IMR-90 (cell line): ENCODE measurements at regions not wholly inside any gene's neighbourhood (a gene's known extent, or its start where the extent isn't known, plus 50 kb on each side); places are given as distances from the start of the nearest gene placed in this dataset.

Experiments
- ATAC-seq: fragments of 200-7000 bp; cut with Tn5 transposase; 2 replicates; pipeline ENCODE4 v1.9.1; 2020; ENCODE audit warnings: low read depth, mild to moderate bottlenecking, moderate library complexity
- BruUV-seq: library from RNA; stranded (reverse); fragments of 400-500 nt; replicated peaks from 2 replicates; lab custom pipeline; 2021; lab: Mats Ljungman, UMichigan
- CTCF ChIA-PET: fragments of 300-600 bp; formaldehyde crosslinking; extraction: SDS; loops from one replicate; lab custom pipeline; 2021; ENCODE audit warnings: antibody characterized with exemption; lab: Yijun Ruan, JAX
- POLR2A ChIA-PET: fragments of 300-600 bp; sonication (Branson Sonifier 250); formaldehyde crosslinking; loops from one replicate; lab custom pipeline; 2022; ENCODE audit warnings: antibody characterized with exemption; ENCODE audit not compliant: unreplicated experiment; lab: Charles Lee
- DNase-seq: peaks from one replicate; pipeline ENCODE4 v3.0.0; 2013
- H2AFZ ChIP-seq: replicated peaks from 2 replicates; pipeline ENCODE3; 2013; ENCODE audit warnings: low read length, mild to moderate bottlenecking; ENCODE audit not compliant: poor library complexity
- H2AK5ac ChIP-seq: 2 replicates; pipeline ENCODE4 v1.6.1; 2013; ENCODE audit warnings: low read depth, low read length, inconsistent platforms
- H2AK9ac ChIP-seq: replicated peaks from 2 replicates; pipeline ENCODE3; 2013; ENCODE audit warnings: mild to moderate bottlenecking, low read depth, low read length, moderate library complexity; ENCODE audit not compliant: poor library complexity
- H2BK120ac ChIP-seq: 2 replicates; pipeline ENCODE4 v1.6.1; 2013; ENCODE audit warnings: low read depth, low read length, inconsistent platforms
- H2BK15ac ChIP-seq: 3 replicates; pipeline ENCODE4 v1.6.1; 2013; ENCODE audit warnings: low read depth, low read length, inconsistent platforms
- H2BK20ac ChIP-seq: 2 replicates; pipeline ENCODE4 v1.6.1; 2013; ENCODE audit warnings: low read depth, mild to moderate bottlenecking, inconsistent platforms, low read length, moderate library complexity
- H2BK5ac ChIP-seq: 2 replicates; pipeline ENCODE4 v1.6.1; 2013; ENCODE audit warnings: mild to moderate bottlenecking, low read depth, low read length, inconsistent platforms; ENCODE audit not compliant: poor library complexity, severe bottlenecking
- H3K14ac ChIP-seq: replicated peaks from 2 replicates; pipeline ENCODE4 v1.6.1; 2013; ENCODE audit warnings: low read depth, low read length, inconsistent platforms
- H3K18ac ChIP-seq: 2 replicates; pipeline ENCODE4 v1.6.1; 2013; ENCODE audit warnings: low read depth, low read length, control low read depth
- H3K23ac ChIP-seq: 2 replicates; pipeline ENCODE4 v1.6.1; 2013; ENCODE audit warnings: low read depth, low read length, inconsistent platforms
- H3K27ac ChIP-seq: 2 replicates; pipeline ENCODE4 v1.5.1; 2013; ENCODE audit warnings: mild to moderate bottlenecking, control low read depth, low read length; ENCODE audit not compliant: insufficient read depth
- H3K27me3 ChIP-seq: 2 replicates; pipeline ENCODE4 v1.6.1; 2013; ENCODE audit warnings: low read length; ENCODE audit not compliant: control insufficient read depth, insufficient read depth
- H3K36me3 ChIP-seq: 2 replicates; pipeline ENCODE4 v1.6.1; 2013; ENCODE audit warnings: low read length, mixed read lengths; ENCODE audit not compliant: control insufficient read depth, insufficient read depth
- H3K4ac ChIP-seq: 2 replicates; pipeline ENCODE4 v1.6.1; 2013; ENCODE audit warnings: low read depth, low read length, inconsistent platforms
- H3K4me1 ChIP-seq: 2 replicates; pipeline ENCODE4 v1.6.1; 2013; ENCODE audit warnings: low read length, mixed read lengths; ENCODE audit not compliant: control insufficient read depth, insufficient read depth
- H3K4me2 ChIP-seq: 2 replicates; pipeline ENCODE4 v1.6.1; 2013; ENCODE audit warnings: low read depth, mild to moderate bottlenecking, control low read depth, low read length, moderate library complexity
- H3K4me3 ChIP-seq: 2 replicates; pipeline ENCODE4 v1.5.1; 2013; ENCODE audit warnings: low read depth, mild to moderate bottlenecking, control low read depth, low read length, moderate library complexity; ENCODE audit not compliant: insufficient read depth
- H3K56ac ChIP-seq: 2 replicates; pipeline ENCODE4 v1.6.1; 2013; ENCODE audit warnings: low read length, inconsistent platforms; ENCODE audit not compliant: insufficient read depth; ENCODE audit errors: extremely low read depth
- H3K79me1 ChIP-seq, 2 experiments: 2 replicates each; pipeline ENCODE4 v1.6.1; 2013; ENCODE audit warnings: low read length in 2 of 2, inconsistent platforms in 1 of 2, low read depth in 1 of 2
- H3K9ac ChIP-seq: 2 replicates; pipeline ENCODE4 v1.6.1; 2013; ENCODE audit warnings: low read depth, low read length, control low read depth
- H3K9me1 ChIP-seq: 2 replicates; pipeline ENCODE4 v1.6.1; 2013; ENCODE audit warnings: low read length, inconsistent platforms; ENCODE audit not compliant: insufficient read depth
- H3K9me3 ChIP-seq: 2 replicates; pipeline ENCODE4 v1.6.1; 2013; ENCODE audit warnings: low read length; ENCODE audit not compliant: control insufficient read depth, insufficient read depth
- H4K20me1 ChIP-seq: 2 replicates; pipeline ENCODE4 v1.6.1; 2013; ENCODE audit warnings: low read length, inconsistent platforms; ENCODE audit not compliant: insufficient read depth
- H4K5ac ChIP-seq: 2 replicates; pipeline ENCODE4 v1.6.1; 2013; ENCODE audit warnings: mild to moderate bottlenecking, low read depth, low read length, control low read depth
- H4K8ac ChIP-seq, 2 experiments: 2 replicates each; pipeline ENCODE4 v1.6.1; 2013; ENCODE audit warnings: low read depth in 2 of 2, low read length in 2 of 2, control low read depth in 1 of 2, inconsistent platforms in 1 of 2
- H4K91ac ChIP-seq: 2 replicates; pipeline ENCODE4 v1.6.1; 2013; ENCODE audit warnings: low read depth, low read length, inconsistent platforms; ENCODE audit not compliant: insufficient read depth
- BHLHE40 ChIP-seq: fragments of 150-350 bp; IDR thresholded peaks from 2 replicates; pipeline ENCODE4 v1.6.1; 2016; ENCODE audit warnings: mild to moderate bottlenecking, low read depth, low read length
- CEBPB ChIP-seq: IDR thresholded peaks from 2 replicates; pipeline ENCODE4 v1.6.1; 2012; ENCODE audit warnings: low read depth, low read length, improper control_type of control experiment
- CHD1 ChIP-seq: IDR thresholded peaks from 2 replicates; pipeline ENCODE4 v1.6.1; 2012; ENCODE audit warnings: low read depth, low read length, improper control_type of control experiment
- FOS ChIP-seq: fragments of 150-350 bp; IDR thresholded peaks from 2 replicates; pipeline ENCODE4 v1.6.1; 2016; ENCODE audit warnings: low read depth, low read length
- MAFK ChIP-seq: IDR thresholded peaks from 2 replicates; pipeline ENCODE4 v1.6.1; 2012; ENCODE audit warnings: low read depth, low read length, improper control_type of control experiment
- MAZ ChIP-seq: IDR thresholded peaks from 2 replicates; pipeline ENCODE4 v1.6.1; 2012; ENCODE audit warnings: low read depth, mild to moderate bottlenecking, low read length, improper control_type of control experiment, moderate library complexity, borderline replicate concordance
- MXI1 ChIP-seq: IDR thresholded peaks from 2 replicates; pipeline ENCODE4 v1.6.1; 2012; ENCODE audit warnings: low read depth, mild to moderate bottlenecking, low read length, moderate library complexity, borderline replicate concordance
- NFE2L2 ChIP-seq: fragments of 150-350 bp; IDR thresholded peaks from 2 replicates; pipeline ENCODE4 v1.6.1; 2016; ENCODE audit warnings: low read depth, mild to moderate bottlenecking, low read length
- POLR2A ChIP-seq: IDR thresholded peaks from 2 replicates; pipeline ENCODE4 v1.6.1; 2012; ENCODE audit warnings: mild to moderate bottlenecking, low read depth, low read length
- RAD21 ChIP-seq: IDR thresholded peaks from 2 replicates; pipeline ENCODE4 v1.6.1; 2012; ENCODE audit warnings: low read length, improper control_type of control experiment
- RCOR1 ChIP-seq: IDR thresholded peaks from 2 replicates; pipeline ENCODE4 v1.6.1; 2012; ENCODE audit warnings: mild to moderate bottlenecking, low read length, improper control_type of control experiment; ENCODE audit not compliant: insufficient replicate concordance
- RFX5 ChIP-seq: IDR thresholded peaks from 2 replicates; pipeline ENCODE4 v1.8.0; 2012; ENCODE audit warnings: low read depth, mild to moderate bottlenecking, low read length, moderate library complexity
- SMC3 ChIP-seq: fragments of 150-350 bp; IDR thresholded peaks from 2 replicates; pipeline ENCODE4 v1.6.1; 2016; ENCODE audit warnings: low read depth, mild to moderate bottlenecking, antibody characterized with exemption, low read length, moderate library complexity
- WGBS, 2 experiments: methylation state at CpG; one replicate each; pipeline versions ENCODE4 v1.1.5 to v1.1.7; 2013; ENCODE audit warnings: missing lambda C conversion rate in 2 of 2; ENCODE audit not compliant: insufficient read length in 1 of 2; ENCODE audit errors: extremely low coverage in 2 of 2; 5-methylcytosine and 5-hydroxymethylcytosine counted together
- dilution Hi-C: fragments of 300-500 bp; cut with HindIII; formaldehyde crosslinking; loops from one replicate; pipeline ENCODE4 v1.14.3; 2018; ENCODE audit warnings: low sequenced_read_pairs; ENCODE audit not compliant: unreplicated experiment
- in situ Hi-C: fragments of 300-500 bp; cut with MboI; formaldehyde crosslinking; loops from 3 replicates; pipeline ENCODE4 v1.14.3; 2019; ENCODE audit warnings: low sequenced_read_pairs, inconsistent platforms, mixed read lengths
- intact Hi-C: fragments of 100-400 bp; cut with micrococcal nuclease; formaldehyde crosslinking; loops from 2 replicates; pipeline ENCODE4 v1.10.0; 2022
- TF ChIP-seq, protein P1 (sequence below): fragments of 150-350 bp; IDR thresholded peaks from 2 replicates; pipeline ENCODE4 v1.6.1; 2016; ENCODE audit warnings: low read depth, mild to moderate bottlenecking, low read length, moderate library complexity, borderline replicate concordance
- TF ChIP-seq, protein P2 (sequence below): fragments of 150-350 bp; IDR thresholded peaks from 2 replicates; pipeline ENCODE4 v1.6.1; 2017; ENCODE audit warnings: mild to moderate bottlenecking, antibody characterized with exemption, low read length, low read depth
- TF ChIP-seq, protein P3 (sequence below): conservative IDR thresholded peaks from 2 replicates; pipeline ENCODE4 v1.5.1; 2012; ENCODE audit warnings: mild to moderate bottlenecking, low read depth, low read length, improper control_type of control experiment

GRCh38 chr4:31230594-31230993 is 510.4 kb downstream of the PCDH7 start:
- no peak overlapping the region for H4K5ac ChIP-seq
- no peak overlapping the region for H3K56ac ChIP-seq
- H2AFZ ChIP-seq = no peak overlapping the region
- no peak overlapping the region for H2BK20ac ChIP-seq
- no peaks in the 10 kb centered on the region for H3K4me1 ChIP-seq
- no peak overlapping the region for H3K4me3 ChIP-seq
- H2AK5ac ChIP-seq = no peak overlapping the region
- H3K9ac ChIP-seq = no peak overlapping the region
- no peaks in the 10 kb centered on the region for H3K27me3 ChIP-seq
- H3K4ac ChIP-seq = no peak overlapping the region
- intact Hi-C loops (no loop called here), dilution Hi-C loops (no loop called here), in situ Hi-C loops (no loop called here)
- no peak overlapping the region for H3K4me2 ChIP-seq
- no peaks in the 10 kb centered on the region for H3K9me3 ChIP-seq
- no peak overlapping the region for H2BK5ac ChIP-seq
- H3K79me1 ChIP-seq = no peaks in the 10 kb centered on the region
- no peak overlapping the region for H2AK9ac ChIP-seq
- no TSS peak for BruUV-seq
- H2BK15ac ChIP-seq = no peak overlapping the region
- H3K14ac ChIP-seq = no peak overlapping the region
- DNase-seq = no peak
- H3K23ac ChIP-seq = no peak overlapping the region
- H3K36me3 ChIP-seq = no peaks in the 10 kb centered on the region
- H4K8ac ChIP-seq = no peak overlapping the region
- no peaks in the 10 kb centered on the region for H4K20me1 ChIP-seq
- H3K18ac ChIP-seq = no peak overlapping the region
- no peak for ATAC-seq
- ChIA-PET CTCF (interaction anchor here (0.6 kb wide), 1 partner anchor 59 kb away, joined by 3 read pairs; no protein-coding TSS in a partner anchor), POLR2A (no interaction called here)
- H4K91ac ChIP-seq = no peak overlapping the region
- TF ChIP-seq MXI1 (no peak), MAFK (no peak), CEBPB (no peak), MAZ (no peak), SMC3 (no peak), RCOR1 (no peak), FOS (no peak), RFX5 (no peak), RAD21 (no peak), NFE2L2 (no peak), POLR2A (no peak), BHLHE40 (no peak), CHD1 (no peak)
- TF ChIP-seq, protein P1, sequence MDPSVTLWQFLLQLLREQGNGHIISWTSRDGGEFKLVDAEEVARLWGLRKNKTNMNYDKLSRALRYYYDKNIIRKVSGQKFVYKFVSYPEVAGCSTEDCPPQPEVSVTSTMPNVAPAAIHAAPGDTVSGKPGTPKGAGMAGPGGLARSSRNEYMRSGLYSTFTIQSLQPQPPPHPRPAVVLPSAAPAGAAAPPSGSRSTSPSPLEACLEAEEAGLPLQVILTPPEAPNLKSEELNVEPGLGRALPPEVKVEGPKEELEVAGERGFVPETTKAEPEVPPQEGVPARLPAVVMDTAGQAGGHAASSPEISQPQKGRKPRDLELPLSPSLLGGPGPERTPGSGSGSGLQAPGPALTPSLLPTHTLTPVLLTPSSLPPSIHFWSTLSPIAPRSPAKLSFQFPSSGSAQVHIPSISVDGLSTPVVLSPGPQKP = no peak
- TF ChIP-seq, protein P2, sequence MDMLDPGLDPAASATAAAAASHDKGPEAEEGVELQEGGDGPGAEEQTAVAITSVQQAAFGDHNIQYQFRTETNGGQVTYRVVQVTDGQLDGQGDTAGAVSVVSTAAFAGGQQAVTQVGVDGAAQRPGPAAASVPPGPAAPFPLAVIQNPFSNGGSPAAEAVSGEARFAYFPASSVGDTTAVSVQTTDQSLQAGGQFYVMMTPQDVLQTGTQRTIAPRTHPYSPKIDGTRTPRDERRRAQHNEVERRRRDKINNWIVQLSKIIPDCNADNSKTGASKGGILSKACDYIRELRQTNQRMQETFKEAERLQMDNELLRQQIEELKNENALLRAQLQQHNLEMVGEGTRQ = no peak
- TF ChIP-seq, protein P3, sequence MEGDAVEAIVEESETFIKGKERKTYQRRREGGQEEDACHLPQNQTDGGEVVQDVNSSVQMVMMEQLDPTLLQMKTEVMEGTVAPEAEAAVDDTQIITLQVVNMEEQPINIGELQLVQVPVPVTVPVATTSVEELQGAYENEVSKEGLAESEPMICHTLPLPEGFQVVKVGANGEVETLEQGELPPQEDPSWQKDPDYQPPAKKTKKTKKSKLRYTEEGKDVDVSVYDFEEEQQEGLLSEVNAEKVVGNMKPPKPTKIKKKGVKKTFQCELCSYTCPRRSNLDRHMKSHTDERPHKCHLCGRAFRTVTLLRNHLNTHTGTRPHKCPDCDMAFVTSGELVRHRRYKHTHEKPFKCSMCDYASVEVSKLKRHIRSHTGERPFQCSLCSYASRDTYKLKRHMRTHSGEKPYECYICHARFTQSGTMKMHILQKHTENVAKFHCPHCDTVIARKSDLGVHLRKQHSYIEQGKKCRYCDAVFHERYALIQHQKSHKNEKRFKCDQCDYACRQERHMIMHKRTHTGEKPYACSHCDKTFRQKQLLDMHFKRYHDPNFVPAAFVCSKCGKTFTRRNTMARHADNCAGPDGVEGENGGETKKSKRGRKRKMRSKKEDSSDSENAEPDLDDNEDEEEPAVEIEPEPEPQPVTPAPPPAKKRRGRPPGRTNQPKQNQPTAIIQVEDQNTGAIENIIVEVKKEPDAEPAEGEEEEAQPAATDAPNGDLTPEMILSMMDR = no peak
- H3K9me1 ChIP-seq = no peaks in the 10 kb centered on the region
- H2BK120ac ChIP-seq = no peak overlapping the region
- no CpG with 5 or more reads among the region's 1 CpG for WGBS, 2 experiments
- H3K27ac ChIP-seq = no peak overlapping the region
